Kidney tubule cell (primary cell): ENCODE measurements at regions not wholly inside any gene's neighbourhood (a gene's known extent, or its start where the extent isn't known, plus 50 kb on each side); places are given as distances from the start of the nearest gene placed in this dataset.

Source experiments
- DNase-seq: peaks from one replicate; pipeline ENCODE4 v3.0.0-alpha.2; 2018; ENCODE audit warnings: low spot score

GRCh38 chr17:71213936-71214335, 906.9 kb upstream of the SOX9 start:
- DNase-seq: no peak

- DNase-seq: peak; percentile 64
Measured at GRCh38 chr17:71217769-71218168, 903.1 kb upstream of the SOX9 start.

GRCh38 chr17:71224824-71225575, 895.8 kb upstream of the SOX9 start:
- no peak for DNase-seq

- no peak for DNase-seq
Measured at GRCh38 chr17:71227841-71228240, 893.0 kb upstream of the SOX9 start.

- no peak for DNase-seq
Measured at GRCh38 chr17:71229070-71229469, 891.8 kb upstream of the SOX9 start.

GRCh38 chr17:71232801-71233559, 887.8 kb upstream of the SOX9 start:
- no peak for DNase-seq

- DNase-seq: no peak
Measured at GRCh38 chr17:71234349-71234748, 886.5 kb upstream of the SOX9 start.

- DNase-seq: peak; percentile 40
Measured at GRCh38 chr17:71237903-71238538, 882.8 kb upstream of the SOX9 start.

GRCh38 chr17:71247441-71248015, 873.3 kb upstream of the SOX9 start:
- DNase-seq: peak; percentile 6

GRCh38 chr17:71251276-71251675, 869.5 kb upstream of the SOX9 start:
- no peak for DNase-seq

GRCh38 chr17:71251951-71252350, 868.9 kb upstream of the SOX9 start:
- DNase-seq: no peak

GRCh38 chr17:71252436-71252835, 868.4 kb upstream of the SOX9 start:
- DNase-seq: no peak

GRCh38 chr17:71257096-71257495, 863.7 kb upstream of the SOX9 start:
- DNase-seq: no peak

GRCh38 chr17:71260366-71260940, 860.4 kb upstream of the SOX9 start:
- DNase-seq: no peak

GRCh38 chr17:71262586-71262985, 858.2 kb upstream of the SOX9 start:
- DNase-seq: no peak

GRCh38 chr17:71267668-71268067, 853.2 kb upstream of the SOX9 start:
- DNase-seq: no peak

GRCh38 chr17:71269201-71269600, 851.6 kb upstream of the SOX9 start:
- no peak for DNase-seq

- DNase-seq: no peak
Measured at GRCh38 chr17:71273441-71273840, 847.4 kb upstream of the SOX9 start.

GRCh38 chr17:71276079-71276478, 844.7 kb upstream of the SOX9 start:
- DNase-seq: no peak

GRCh38 chr17:71283486-71283885, 837.3 kb upstream of the SOX9 start:
- DNase-seq: no peak

GRCh38 chr17:71284032-71284755, 836.6 kb upstream of the SOX9 start:
- peak; percentile 58 for DNase-seq

- no peak for DNase-seq
Measured at GRCh38 chr17:71286625-71287024, 834.2 kb upstream of the SOX9 start.
